Thoracic aorta (tissue), 2 donors: ENCODE measurements at regions not wholly inside any gene's neighbourhood (a gene's known extent, or its start where the extent isn't known, plus 50 kb on each side); places are given as distances from the start of the nearest gene placed in this dataset.
A peak's percentile ranks its signal among the peaks of the same experiment; 100 is the strongest.

Source experiments
- ATAC-seq: fragments of 150-250 bp; one replicate; pipeline ENCODE4 v1.8.0; 2017; ENCODE audit warnings: low read depth; ENCODE audit not compliant: insufficient number of reproducible peaks, low FRiP score
- DNase-seq: peaks from one replicate; pipeline ENCODE4 v3.0.0-alpha.2; 2020; ENCODE audit warnings: low spot score
- H3K27ac ChIP-seq, 2 donors: fragments of 200-600 bp; sonication (generic); 1 replicate in 1 of 2; 2 replicates in 1 of 2; pipeline ENCODE4 v1.5.1; 2016; ENCODE audit warnings: mild to moderate bottlenecking in 2 of 2, moderate library complexity in 2 of 2
- H3K27me3 ChIP-seq: fragments of 200-600 bp; sonication (generic); replicated peaks from 2 replicates; pipeline ENCODE4 v1.6.0; 2016; ENCODE audit warnings: mild to moderate bottlenecking; ENCODE audit not compliant: insufficient read depth
- H3K36me3 ChIP-seq: fragments of 200-600 bp; sonication (generic); one replicate; pipeline ENCODE4 v1.5.1; 2016
- H3K4me1 ChIP-seq, 2 donors: fragments of 200-600 bp; sonication (generic); 1 replicate in 1 of 2; 2 replicates in 1 of 2; pipeline versions ENCODE4 v1.5.1 to v1.6.0; 2016; ENCODE audit warnings: low read depth in 2 of 2, mild to moderate bottlenecking in 1 of 2; ENCODE audit not compliant: control insufficient read depth in 1 of 2
- H3K4me3 ChIP-seq: fragments of 200-600 bp; sonication (generic); 2 replicates; pipeline ENCODE4 v1.5.1; 2016; ENCODE audit warnings: mild to moderate bottlenecking
- H3K9me3 ChIP-seq: fragments of 200-600 bp; sonication (generic); 2 replicates; pipeline ENCODE4 v1.5.1; 2016
- TF ChIP-seq, protein P1 (sequence below): fragments of 200-600 bp; sonication (generic); IDR thresholded peaks from one replicate; pipeline ENCODE4 v1.5.1; 2019; ENCODE audit warnings: antibody characterized with exemption

DNA sequence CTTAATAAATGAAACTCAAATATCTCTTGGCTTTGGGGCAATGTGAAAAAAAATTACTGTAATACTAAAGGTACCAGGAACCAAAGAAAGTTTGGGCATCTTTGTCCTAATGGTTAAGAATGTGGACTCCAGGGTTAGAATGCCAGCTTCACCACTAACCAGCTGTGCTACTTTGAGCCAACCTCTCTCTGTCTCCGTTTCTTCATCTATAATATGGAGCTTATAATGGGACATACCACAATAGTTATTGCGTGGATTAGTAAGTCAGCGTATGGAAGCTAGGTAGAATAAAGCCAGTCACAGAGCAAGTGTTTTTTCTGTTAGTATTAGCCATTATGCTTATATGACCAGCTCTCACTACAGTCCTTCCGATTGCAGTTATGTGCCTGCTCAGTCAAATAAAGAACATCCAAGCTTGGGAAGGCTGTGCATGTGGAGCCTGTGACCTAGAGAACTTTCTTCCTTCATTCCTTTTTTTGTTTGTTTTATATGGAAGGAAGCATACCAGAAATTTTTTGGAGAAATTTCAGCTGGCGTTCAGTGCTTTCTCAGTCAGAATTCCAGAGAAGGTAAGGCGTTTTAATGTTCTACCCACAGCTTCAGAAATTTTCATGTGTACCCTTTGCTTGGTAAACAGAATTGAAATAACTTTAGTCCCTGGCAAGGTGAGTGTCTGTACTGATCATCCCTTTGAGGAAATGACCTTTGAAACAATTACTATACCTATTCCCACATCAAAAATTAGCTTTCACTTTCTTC, 114.0 kb upstream of the RND3 start:
- peak overlapping the region; percentile 16 for H3K4me3 ChIP-seq
- peak overlapping the region in 1 of 2 donors; percentile 48 for H3K27ac ChIP-seq
- H3K27me3 ChIP-seq = no peaks in the 10 kb centered on the region
- H3K4me1 ChIP-seq = peaks cover 11 to 15% of the 10 kb centered on the region in 2 donors
- DNase-seq (no peak), ATAC-seq (no peak)
- TF ChIP-seq, protein P1, sequence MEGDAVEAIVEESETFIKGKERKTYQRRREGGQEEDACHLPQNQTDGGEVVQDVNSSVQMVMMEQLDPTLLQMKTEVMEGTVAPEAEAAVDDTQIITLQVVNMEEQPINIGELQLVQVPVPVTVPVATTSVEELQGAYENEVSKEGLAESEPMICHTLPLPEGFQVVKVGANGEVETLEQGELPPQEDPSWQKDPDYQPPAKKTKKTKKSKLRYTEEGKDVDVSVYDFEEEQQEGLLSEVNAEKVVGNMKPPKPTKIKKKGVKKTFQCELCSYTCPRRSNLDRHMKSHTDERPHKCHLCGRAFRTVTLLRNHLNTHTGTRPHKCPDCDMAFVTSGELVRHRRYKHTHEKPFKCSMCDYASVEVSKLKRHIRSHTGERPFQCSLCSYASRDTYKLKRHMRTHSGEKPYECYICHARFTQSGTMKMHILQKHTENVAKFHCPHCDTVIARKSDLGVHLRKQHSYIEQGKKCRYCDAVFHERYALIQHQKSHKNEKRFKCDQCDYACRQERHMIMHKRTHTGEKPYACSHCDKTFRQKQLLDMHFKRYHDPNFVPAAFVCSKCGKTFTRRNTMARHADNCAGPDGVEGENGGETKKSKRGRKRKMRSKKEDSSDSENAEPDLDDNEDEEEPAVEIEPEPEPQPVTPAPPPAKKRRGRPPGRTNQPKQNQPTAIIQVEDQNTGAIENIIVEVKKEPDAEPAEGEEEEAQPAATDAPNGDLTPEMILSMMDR = no peak
- H3K36me3 ChIP-seq = no peaks in the 10 kb centered on the region
- H3K9me3 ChIP-seq = no peaks in the 10 kb centered on the region

DNA sequence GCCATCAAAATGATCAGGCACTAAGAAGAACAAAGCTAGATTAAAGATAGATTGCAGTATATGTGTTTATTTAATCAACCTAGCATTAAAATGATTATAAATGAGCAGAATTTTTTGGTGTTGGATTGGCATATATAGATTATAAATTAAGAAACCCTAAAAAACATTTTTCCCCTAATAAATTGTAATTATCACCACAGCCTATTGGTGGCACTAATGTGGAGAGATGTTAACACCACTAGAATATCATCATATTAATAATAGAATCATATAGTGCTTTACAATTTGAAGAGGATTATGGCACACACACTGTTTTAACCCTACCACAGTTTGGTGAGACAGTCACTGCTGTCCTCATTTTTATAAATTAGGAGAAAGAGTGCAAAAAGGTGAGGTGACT, 112.4 kb upstream of the RND3 start:
- TF ChIP-seq, protein P1 = no peak
- no peak overlapping the region for H3K27ac ChIP-seq
- ATAC-seq = no peak
- H3K27me3 ChIP-seq = no peaks in the 10 kb centered on the region
- no peak overlapping the region for H3K4me3 ChIP-seq
- H3K4me1 ChIP-seq = peaks cover 11 to 15% of the 10 kb centered on the region in 2 donors
- DNase-seq = no peak
- H3K9me3 ChIP-seq = no peaks in the 10 kb centered on the region
- H3K36me3 ChIP-seq = no peaks in the 10 kb centered on the region

DNA sequence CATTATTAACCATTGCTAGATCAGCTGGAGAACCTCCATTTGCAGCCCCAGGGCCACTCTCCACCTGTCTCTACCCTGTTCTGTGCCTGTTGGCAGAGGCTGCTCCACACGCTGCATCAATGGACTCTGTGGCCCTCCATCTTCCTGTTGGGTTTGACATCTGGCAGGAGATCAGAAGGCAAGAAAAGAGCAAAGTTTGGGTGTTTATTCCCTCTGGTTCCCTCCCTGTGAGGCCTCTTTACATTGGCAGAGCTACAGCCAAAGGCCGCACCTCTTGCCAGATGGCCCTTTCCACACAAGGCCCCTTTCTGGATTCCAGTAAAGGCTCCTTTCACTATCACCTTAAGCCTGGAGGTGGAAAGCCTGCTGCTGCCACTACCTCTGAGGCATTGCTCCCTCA, 110.9 kb upstream of the RND3 start:
- TF ChIP-seq, protein P1 = no peak
- no peak for DNase-seq
- H3K4me1 ChIP-seq = peaks cover 11 to 15% of the 10 kb centered on the region in 2 donors
- H3K36me3 ChIP-seq = no peaks in the 10 kb centered on the region
- no peak overlapping the region for H3K27ac ChIP-seq
- no peaks in the 10 kb centered on the region for H3K27me3 ChIP-seq
- H3K9me3 ChIP-seq = no peaks in the 10 kb centered on the region
- no peak overlapping the region for H3K4me3 ChIP-seq
- no peak for ATAC-seq

DNA sequence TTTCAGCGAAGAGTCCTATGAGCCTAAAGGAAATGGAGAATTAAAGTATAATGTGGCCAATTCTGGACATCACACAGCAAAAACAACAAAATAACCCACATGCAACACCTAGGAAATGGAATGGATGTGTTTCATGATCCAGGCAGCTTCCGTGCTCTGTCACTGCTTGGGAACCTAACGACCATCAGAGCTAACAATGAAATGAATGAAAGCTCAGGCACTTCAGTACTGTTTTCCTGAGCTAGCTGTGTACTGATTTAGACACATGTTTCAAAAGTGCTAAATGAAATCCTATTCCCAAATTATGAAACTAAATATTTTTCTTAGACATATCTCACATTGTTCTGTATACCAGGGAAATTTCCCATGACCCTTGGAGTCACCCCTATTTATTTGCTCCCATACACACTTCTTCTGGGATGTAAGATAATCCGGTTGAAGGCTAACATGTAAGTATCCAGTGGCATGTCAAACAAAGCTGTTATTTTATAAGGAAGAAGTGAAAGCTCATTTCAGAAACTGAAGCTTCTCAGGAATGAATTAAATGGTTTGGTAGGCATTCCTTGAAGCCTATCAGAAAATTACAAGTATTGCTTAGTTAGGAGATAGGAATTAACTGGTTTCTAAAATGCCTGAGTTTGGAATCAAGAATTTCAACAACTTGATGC, 108.5 kb upstream of the RND3 start:
- no peak overlapping the region for H3K4me3 ChIP-seq
- TF ChIP-seq, protein P1 = no peak
- no peak overlapping the region for H3K27ac ChIP-seq
- H3K9me3 ChIP-seq = no peaks in the 10 kb centered on the region
- peaks cover 3 to 4% of the 10 kb centered on the region in 2 donors for H3K4me1 ChIP-seq
- H3K36me3 ChIP-seq = no peaks in the 10 kb centered on the region
- DNase-seq (no peak), ATAC-seq (no peak)
- no peaks in the 10 kb centered on the region for H3K27me3 ChIP-seq

DNA sequence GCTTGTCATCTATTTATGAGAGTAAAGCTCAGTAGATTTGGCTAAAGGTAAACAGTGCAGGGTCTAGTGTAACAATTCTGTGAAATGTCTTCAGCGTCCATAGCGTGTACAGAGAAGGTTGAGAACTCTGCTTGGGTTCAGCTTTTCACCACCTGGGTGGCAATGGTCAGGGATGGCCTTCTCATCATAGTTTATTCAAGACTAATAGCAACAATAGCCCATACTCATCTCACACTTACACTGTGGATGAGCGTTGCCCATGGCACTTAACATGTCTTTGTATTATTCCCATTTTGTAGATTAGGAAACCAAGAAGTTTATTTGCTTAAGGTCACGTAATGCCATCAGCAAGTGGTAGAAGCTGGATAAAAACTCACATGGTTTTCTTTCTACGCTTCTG, 106.8 kb upstream of the RND3 start:
- DNase-seq (no peak), ATAC-seq (no peak)
- H3K4me3 ChIP-seq = no peak overlapping the region
- no peaks in the 10 kb centered on the region for H3K36me3 ChIP-seq
- H3K27me3 ChIP-seq = no peaks in the 10 kb centered on the region
- TF ChIP-seq, protein P1 = no peak
- no peak overlapping the region for H3K27ac ChIP-seq
- H3K9me3 ChIP-seq = no peaks in the 10 kb centered on the region
- no peaks in the 10 kb centered on the region for H3K4me1 ChIP-seq
